HCT116 (cell line): ENCODE measurements at regions not wholly inside any gene's neighbourhood (a gene's known extent, or its start where the extent isn't known, plus 50 kb on each side); places are given as distances from the start of the nearest gene placed in this dataset.

Experiments used
- ATAC-seq: fragments of 200-7000 bp; cut with Tn5 transposase; 2 replicates; pipeline ENCODE4 v1.9.1; 2020; ENCODE audit warnings: mild to moderate bottlenecking, moderate library complexity
- BruUV-seq: library from RNA; stranded (reverse); fragments of 400-500 nt; replicated peaks from 2 replicates; lab custom pipeline; 2021; lab: Mats Ljungman, UMichigan
- CTCF ChIA-PET: fragments of 300-600 bp; sonication (Branson Sonifier 250); formaldehyde crosslinking; loops from one replicate; lab custom pipeline; 2021; ENCODE audit warnings: antibody characterized with exemption; lab: Charles Lee
- POLR2A ChIA-PET: fragments of 300-600, 350-600 bp; sonication (Branson Sonifier 250); formaldehyde crosslinking; loops from one replicate; lab custom pipeline; 2021; ENCODE audit warnings: antibody characterized with exemption; lab: Charles Lee
- RAD21 ChIA-PET, 2 experiments: fragments of 300-600 bp; sonication (Branson Sonifier 250); formaldehyde crosslinking; loops; one replicate each; lab custom pipeline; 2023; ENCODE audit warnings: low total read pairs in 2 of 2; ENCODE audit not compliant: uncharacterized antibody in 2 of 2, unreplicated experiment in 2 of 2, low non-redundant PET in 1 of 2; lab: Charles Lee
- DNase-seq: peaks from one replicate; pipeline ENCODE4 v3.0.0-alpha.2; 2010; ENCODE audit warnings: low read depth, low spot score
- H2AFZ ChIP-seq: fragments of 200-600 bp; shearing (Covaris generic), sonication (generic); 2 replicates; pipeline ENCODE4 v1.6.1; 2017; ENCODE audit warnings: low read depth, mixed run types, mixed read lengths, antibody characterized with exemption, low read length; ENCODE audit not compliant: poor library complexity, severe bottlenecking
- H3K27ac ChIP-seq: 2 replicates; pipeline ENCODE4 v1.5.1; 2012; ENCODE audit warnings: low read depth, low read length
- H3K27me3 ChIP-seq: fragments of 200-600 bp; sonication (generic); 2 replicates; pipeline ENCODE4 v1.6.1; 2016; ENCODE audit warnings: mixed run types, low read length, mixed read lengths; ENCODE audit not compliant: insufficient read depth
- H3K36me3 ChIP-seq, 2 experiments: fragments of 200-500 bp in 1 of 2; fragments of 200-600 bp in 1 of 2; sonication (Bioruptor generic) in 1 of 2; sonication (generic) in 1 of 2; 2 replicates each; pipeline versions ENCODE4 v1.5.1 to v1.6.1; 2014 to 2016; ENCODE audit warnings: low read length in 2 of 2, inconsistent platforms in 1 of 2, mixed read lengths in 1 of 2, mixed run types in 1 of 2; ENCODE audit not compliant: insufficient read depth in 2 of 2, control insufficient read depth in 1 of 2
- H3K4me1 ChIP-seq, 2 experiments: fragments of 200-600 bp in 1 of 2; sonication (generic) in 1 of 2; 2 replicates each; pipeline versions ENCODE4 v1.5.1 to v1.6.1; 2012 to 2017; ENCODE audit warnings: low read length in 2 of 2, inconsistent platforms in 1 of 2, mild to moderate bottlenecking in 1 of 2, mixed read lengths in 1 of 2, mixed run types in 1 of 2, moderate library complexity in 1 of 2; ENCODE audit not compliant: insufficient read depth in 2 of 2, control insufficient read depth in 1 of 2
- H3K4me2 ChIP-seq: fragments of 200-600 bp; sonication (generic); 2 replicates; pipeline ENCODE4 v1.6.1; 2017; ENCODE audit warnings: mixed run types, low read length, mixed read lengths
- H3K4me3 ChIP-seq, 2 experiments: fragments of 200-600 bp in 1 of 2; sonication (generic) in 1 of 2; replicated peaks in 1 of 2; 2 replicates each; pipeline ENCODE4 v1.5.1; 2011 to 2016; ENCODE audit warnings: low read length in 2 of 2, control low read depth in 1 of 2, low read depth in 1 of 2, mild to moderate bottlenecking in 1 of 2, mixed read lengths in 1 of 2, mixed run types in 1 of 2
- H3K79me2 ChIP-seq: fragments of 200-600 bp; sonication (generic); 2 replicates; pipeline ENCODE4 v1.6.1; 2017; ENCODE audit warnings: mild to moderate bottlenecking, mixed run types, low read length, moderate library complexity, mixed read lengths; ENCODE audit not compliant: insufficient read depth
- H3K9ac ChIP-seq: fragments of 200-600 bp; sonication (generic); 2 replicates; pipeline ENCODE4 v1.6.1; 2016; ENCODE audit warnings: low read length, mixed read lengths
- H3K9me2 ChIP-seq: fragments of 200-600 bp; sonication (generic), shearing (Covaris generic); 2 replicates; pipeline ENCODE4 v1.6.1; 2017; ENCODE audit warnings: mixed run types, mild to moderate bottlenecking, moderate library complexity; ENCODE audit not compliant: insufficient read depth
- H3K9me3 ChIP-seq, 2 experiments: fragments of 200-500 bp in 1 of 2; fragments of 200-600 bp in 1 of 2; sonication (Bioruptor generic) in 1 of 2; sonication (generic) in 1 of 2; 2 replicates each; pipeline ENCODE4 v1.6.1; 2014 to 2017; ENCODE audit warnings: low read length in 2 of 2, mixed read lengths in 2 of 2, inconsistent platforms in 1 of 2, low read depth in 1 of 2, mild to moderate bottlenecking in 1 of 2, mixed run types in 1 of 2, moderate library complexity in 1 of 2; ENCODE audit not compliant: control insufficient read depth in 1 of 2, insufficient read depth in 1 of 2
- H4K20me1 ChIP-seq: fragments of 200-600 bp; sonication (generic), shearing (Covaris generic); 2 replicates; pipeline ENCODE4 v1.6.1; 2017; ENCODE audit warnings: mixed run types, mild to moderate bottlenecking, moderate library complexity; ENCODE audit not compliant: insufficient read depth
- ATF3 ChIP-seq: IDR thresholded peaks from 2 replicates; pipeline ENCODE4 v1.6.1; 2012
- CEBPB ChIP-seq: IDR thresholded peaks from 2 replicates; pipeline ENCODE4 v1.6.1; 2012; ENCODE audit warnings: low read depth
- ELF1 ChIP-seq: IDR thresholded peaks from 2 replicates; pipeline ENCODE4 v1.6.1; 2012; ENCODE audit warnings: low read depth, borderline replicate concordance
- EZH2phosphoT487 ChIP-seq: fragments of 200-600 bp; IDR thresholded peaks from 2 replicates; pipeline ENCODE4 v1.6.1; 2018; ENCODE audit warnings: antibody characterized with exemption, borderline replicate concordance
- MAX ChIP-seq: IDR thresholded peaks from 2 replicates; pipeline ENCODE4 v1.6.1; 2012
- SIN3A ChIP-seq: IDR thresholded peaks from 2 replicates; pipeline ENCODE4 v1.6.1; 2012; ENCODE audit warnings: low read depth
- SRF ChIP-seq: IDR thresholded peaks from 2 replicates; pipeline ENCODE4 v1.6.1; 2012; ENCODE audit warnings: low read depth
- TCF7L2 ChIP-seq: IDR thresholded peaks from 2 replicates; pipeline ENCODE4 v1.7.0; 2011; ENCODE audit warnings: borderline replicate concordance, inconsistent platforms; ENCODE audit not compliant: insufficient read depth, insufficient read length; ENCODE audit errors: extremely low read depth
- ZBTB33 ChIP-seq: IDR thresholded peaks from 2 replicates; pipeline ENCODE4 v1.6.1; 2011; ENCODE audit warnings: mild to moderate bottlenecking, low read length, moderate library complexity; ENCODE audit not compliant: insufficient replicate concordance; ENCODE audit errors: extremely low read depth
- ZFX ChIP-seq: fragments of 450-650 bp; IDR thresholded peaks from 2 replicates; pipeline ENCODE4 v1.6.1; 2017
- intact Hi-C: fragments of 100-400 bp; cut with micrococcal nuclease; formaldehyde crosslinking; loops from 2 replicates; pipeline ENCODE4 v1.10.0; 2022

- RAD21 ChIA-PET: no interaction called here
- H3K4me1 ChIP-seq: peaks cover 0 to 24% of the 10 kb centered on the region in 2 experiments; a peak in 2 of 4 replicates
- DNase-seq (no peak), ATAC-seq (no peak)
- no peaks in the 10 kb centered on the region for H3K27me3 ChIP-seq
- H4K20me1 ChIP-seq: no peaks in the 10 kb centered on the region
- intact Hi-C loops: no loop called here
- H3K4me2 ChIP-seq: no peak overlapping the region
- no peak overlapping the region for H2AFZ ChIP-seq
- no peak overlapping the region for H3K9ac ChIP-seq
- H3K9me3 ChIP-seq: no peaks in the 10 kb centered on the region
- no peaks in the 10 kb centered on the region for H3K9me2 ChIP-seq
- no TSS peak for BruUV-seq
- no peak overlapping the region for H3K4me3 ChIP-seq
- CTCF ChIA-PET: no interaction called here
- H3K27ac ChIP-seq: no peak overlapping the region
- no peaks in the 10 kb centered on the region for H3K79me2 ChIP-seq
- H3K36me3 ChIP-seq: no peaks in the 10 kb centered on the region
- POLR2A ChIA-PET: no interaction called here
- TF ChIP-seq SIN3A (no peak), ATF3 (no peak), CEBPB (no peak), ZBTB33 (no peak), ZFX (no peak), MAX (no peak), EZH2phosphoT487 (no peak), SRF (no peak), TCF7L2 (no peak), ELF1 (no peak)
Observed at GRCh38 chr11:8340296-8340695, 76.6 kb upstream of the LMO1 start.
